ENCODE measurements at regions not wholly inside any gene's neighbourhood (a gene's known extent, or its start where the extent isn't known, plus 50 kb on each side); places are given as distances from the start of the nearest gene placed in this dataset.

DNA sequence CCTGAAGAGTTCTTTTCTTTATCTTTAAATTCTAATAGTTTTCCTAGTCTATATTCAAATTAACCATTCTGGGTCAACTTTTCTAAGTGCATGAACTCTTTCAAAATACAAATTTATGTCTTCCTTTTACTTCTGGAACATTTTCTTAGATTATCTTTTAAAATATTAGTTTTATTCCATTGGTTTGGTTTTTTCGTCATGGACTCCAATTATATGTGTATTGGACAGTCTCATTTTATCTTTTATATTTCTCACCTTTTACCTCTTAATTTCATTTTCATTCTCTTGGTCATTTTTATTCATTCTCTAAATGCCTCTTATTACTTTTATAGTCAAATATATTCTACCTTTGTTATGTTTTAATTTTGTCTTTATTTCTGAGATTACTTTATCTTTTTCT, 356.7 kb upstream of the MMS22L start:
- no peak for DNase-seq (ENCODE audit: extremely low read depth, low read depth)
- H3K4me3 ChIP-seq (replicated peaks; ENCODE audit: low read depth, low read length): no peak overlapping the region
- no peak for TF ChIP-seq CTCF (IDR thresholded peaks at IDR 0.05; ENCODE audit: low read depth, low read length, missing control alignments)

DNA sequence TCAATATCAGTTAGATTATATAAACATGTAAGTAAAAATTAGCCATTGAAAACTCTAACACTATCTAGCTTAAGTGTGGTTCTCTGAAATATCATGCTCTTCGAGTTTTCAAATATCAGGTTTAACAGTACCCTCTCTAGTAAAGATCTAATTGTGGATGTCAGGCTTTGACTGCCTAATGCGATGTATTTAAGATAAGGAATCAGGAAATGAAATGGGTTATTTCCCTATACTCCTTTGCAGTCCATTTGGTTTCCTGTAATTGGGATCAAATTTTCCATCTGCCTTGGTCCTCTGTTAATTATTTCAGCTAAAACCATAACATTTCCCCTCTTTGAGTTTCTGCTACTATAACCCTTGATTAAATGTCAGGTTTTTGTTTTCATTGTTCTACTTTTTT, 361.3 kb upstream of the MMS22L start:
- DNase-seq (ENCODE audit: extremely low read depth, low read depth): no peak
- TF ChIP-seq CTCF (IDR thresholded peaks at IDR 0.05; ENCODE audit: low read depth, low read length, missing control alignments): no peak
- no peak overlapping the region for H3K4me3 ChIP-seq (replicated peaks; ENCODE audit: low read depth, low read length)

GRCh38 chr6:97645757-97646156, 362.7 kb upstream of the MMS22L start:
- H3K4me3 ChIP-seq (replicated peaks; ENCODE audit: low read depth, low read length): no peak overlapping the region
- TF ChIP-seq CTCF (IDR thresholded peaks at IDR 0.05; ENCODE audit: low read depth, low read length, missing control alignments): no peak
- no peak for DNase-seq (ENCODE audit: extremely low read depth, low read depth)

DNA sequence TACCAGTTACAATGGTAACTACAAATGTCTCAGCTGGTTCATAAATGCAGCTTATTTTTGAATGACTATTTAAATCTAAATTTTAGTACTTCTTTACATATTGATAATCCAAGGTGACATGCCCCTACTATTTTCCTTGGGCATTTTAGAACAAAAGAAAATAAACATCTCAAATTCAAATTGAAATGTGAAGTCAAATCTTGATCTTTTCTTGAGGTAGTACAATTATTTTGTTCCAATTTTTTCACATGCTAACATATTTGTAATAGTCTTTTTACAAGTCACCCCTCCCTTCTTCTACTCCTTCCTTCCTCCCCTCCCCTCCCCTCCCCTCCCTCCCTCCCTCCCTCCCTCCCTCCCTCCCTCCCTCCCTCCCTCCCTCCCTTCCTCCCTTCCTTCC, 370.1 kb upstream of the MMS22L start:
- no peak for TF ChIP-seq CTCF (IDR thresholded peaks at IDR 0.05; ENCODE audit: low read depth, low read length, missing control alignments)
- H3K4me3 ChIP-seq (replicated peaks; ENCODE audit: low read depth, low read length): no peak overlapping the region
- no peak for DNase-seq (ENCODE audit: extremely low read depth, low read depth)

- H3K4me3 ChIP-seq (replicated peaks; ENCODE audit: low read depth, low read length): no peak overlapping the region
- TF ChIP-seq CTCF (IDR thresholded peaks at IDR 0.05; ENCODE audit: low read depth, low read length, missing control alignments): no peak
- DNase-seq (ENCODE audit: extremely low read depth, low read depth): no peak
Observed at GRCh38 chr6:97653517-97653916, 370.5 kb upstream of the MMS22L start.

DNA sequence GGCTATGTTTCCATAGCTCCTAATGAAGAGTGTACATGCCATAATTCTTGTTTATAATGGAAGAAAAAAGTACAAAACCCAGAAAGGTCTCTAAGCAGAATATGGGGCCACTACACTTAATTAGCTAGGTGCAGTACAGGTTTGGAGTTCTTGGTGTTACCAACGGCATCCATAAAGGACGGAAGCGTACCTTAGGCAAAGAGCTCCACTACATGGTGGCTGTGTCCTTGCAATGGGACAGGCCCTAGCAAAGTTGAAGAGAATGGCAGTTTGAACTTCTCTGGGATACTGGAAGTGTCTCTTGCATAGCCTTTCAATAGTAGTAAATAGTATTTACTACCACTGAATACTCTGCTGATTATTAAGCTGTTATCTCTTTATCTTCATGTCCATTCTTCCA, 371.7 kb upstream of the MMS22L start:
- TF ChIP-seq CTCF (IDR thresholded peaks at IDR 0.05; ENCODE audit: low read depth, low read length, missing control alignments): no peak
- no peak overlapping the region for H3K4me3 ChIP-seq (replicated peaks; ENCODE audit: low read depth, low read length)
- no peak for DNase-seq (ENCODE audit: extremely low read depth, low read depth)

GRCh38 chr6:97656236-97656635, 373.2 kb upstream of the MMS22L start:
- H3K4me3 ChIP-seq (replicated peaks; ENCODE audit: low read depth, low read length): no peak overlapping the region
- no peak for TF ChIP-seq CTCF (IDR thresholded peaks at IDR 0.05; ENCODE audit: low read depth, low read length, missing control alignments)
- DNase-seq (ENCODE audit: extremely low read depth, low read depth): no peak
